GM21367 (cell line): ENCODE measurements at regions not wholly inside any gene's neighbourhood (a gene's known extent, or its start where the extent isn't known, plus 50 kb on each side); places are given as distances from the start of the nearest gene placed in this dataset.

Experiments used
- ATAC-seq: cut with Tn5 transposase; IDR thresholded peaks from one replicate; pipeline ENCODE4 v1.9.1; 2021; ENCODE audit not compliant: unreplicated experiment

- no peak for ATAC-seq
Measured at GRCh38 chr6:132972254-132972653, 157.9 kb downstream of the RPS12 start.

- no peak for ATAC-seq
Measured at GRCh38 chr6:132972971-132973370, 158.6 kb downstream of the RPS12 start.

GRCh38 chr6:132973514-132973993, 159.2 kb downstream of the RPS12 start:
- no peak for ATAC-seq

GRCh38 chr6:132974122-132974521, 159.8 kb downstream of the RPS12 start:
- ATAC-seq, result no peak

GRCh38 chr6:132977413-132977812, 163.0 kb downstream of the RPS12 start:
- ATAC-seq, result no peak

GRCh38 chr6:132978685-132979084, 164.3 kb downstream of the RPS12 start:
- no peak for ATAC-seq

GRCh38 chr6:132993738-132994137, 179.4 kb downstream of the RPS12 start:
- ATAC-seq, result no peak

- ATAC-seq, result no peak
Measured at GRCh38 chr6:132995009-132995408, 180.6 kb downstream of the RPS12 start.

GRCh38 chr6:132995432-132995831, 181.1 kb downstream of the RPS12 start:
- no peak for ATAC-seq

GRCh38 chr6:132998418-132998817, 184.0 kb downstream of the RPS12 start:
- ATAC-seq, result no peak

GRCh38 chr6:133001040-133001565, 186.7 kb downstream of the RPS12 start:
- ATAC-seq, result no peak

- no peak for ATAC-seq
Measured at GRCh38 chr6:133004304-133004884, 190.0 kb downstream of the RPS12 start.

- no peak for ATAC-seq
Measured at GRCh38 chr6:133012774-133013173, 198.4 kb downstream of the RPS12 start.

GRCh38 chr6:133016631-133017030, 202.3 kb downstream of the RPS12 start:
- ATAC-seq, result no peak

GRCh38 chr6:133017581-133017980, 203.2 kb downstream of the RPS12 start:
- ATAC-seq, result no peak

GRCh38 chr6:133026705-133027104, 212.3 kb downstream of the RPS12 start:
- no peak for ATAC-seq

- ATAC-seq, result no peak
Measured at GRCh38 chr6:133033263-133033662, 207.9 kb upstream of the EYA4 start.

GRCh38 chr6:133034509-133035206, 206.5 kb upstream of the EYA4 start:
- ATAC-seq, result no peak

- no peak for ATAC-seq
Measured at GRCh38 chr6:133040094-133040802, 200.9 kb upstream of the EYA4 start.

GRCh38 chr6:133040803-133041419, 200.2 kb upstream of the EYA4 start:
- ATAC-seq, result no peak

GRCh38 chr6:133042550-133043120, 198.5 kb upstream of the EYA4 start:
- ATAC-seq, result no peak
